DMS153 (cell line): ENCODE measurements at regions not wholly inside any gene's neighbourhood (a gene's known extent, or its start where the extent isn't known, plus 50 kb on each side); places are given as distances from the start of the nearest gene placed in this dataset.
"Not testable (repeated sequence)": the region's sequence is repeated elsewhere in the genome, so short reads cannot be mapped to it uniquely, and the experiment has no call there.

ENCODE experiments used
- DNase-seq: peaks from one replicate; lab custom pipeline; 2025; lab: John Stamatoyannopoulos, UW

GRCh38 chr7:69502358-69502757 lies 95.9 kb upstream of the AUTS2 start:
- no peak for DNase-seq

- no peak for DNase-seq
Measured at GRCh38 chr7:69504733-69505420, 93.4 kb upstream of the AUTS2 start.

GRCh38 chr7:69508736-69509135 lies 89.5 kb upstream of the AUTS2 start:
- no peak for DNase-seq

- no peak for DNase-seq
Measured at GRCh38 chr7:69510114-69510513, 88.2 kb upstream of the AUTS2 start.

- no peak for DNase-seq
Measured at GRCh38 chr7:69515495-69516212, 82.6 kb upstream of the AUTS2 start.

GRCh38 chr7:69516238-69516820 lies 81.9 kb upstream of the AUTS2 start:
- no peak for DNase-seq

GRCh38 chr7:69517985-69518704 lies 80.1 kb upstream of the AUTS2 start:
- no peak for DNase-seq

- no peak for DNase-seq
Measured at GRCh38 chr7:69518705-69519077, 79.6 kb upstream of the AUTS2 start.

- DNase-seq, result no peak
Measured at GRCh38 chr7:69526570-69526969, 71.7 kb upstream of the AUTS2 start.

- no peak for DNase-seq
Measured at GRCh38 chr7:69527706-69528105, 70.6 kb upstream of the AUTS2 start.

GRCh38 chr7:69531050-69531449 lies 67.2 kb upstream of the AUTS2 start:
- DNase-seq, result no peak

GRCh38 chr7:69534461-69535041 lies 63.7 kb upstream of the AUTS2 start:
- no peak for DNase-seq

GRCh38 chr7:69537691-69538090 lies 60.6 kb upstream of the AUTS2 start:
- DNase-seq, result no peak

- no peak for DNase-seq
Measured at GRCh38 chr7:69539531-69539930, 58.7 kb upstream of the AUTS2 start.

GRCh38 chr7:69540287-69540686 lies 58.0 kb upstream of the AUTS2 start:
- no peak for DNase-seq

- not testable (repeated sequence) for DNase-seq
Measured at GRCh38 chr7:69541779-69542432, 56.4 kb upstream of the AUTS2 start.

- no peak for DNase-seq
Measured at GRCh38 chr7:69545175-69545574, 53.1 kb upstream of the AUTS2 start.
